ENCODE measurements at regions not wholly inside any gene's neighbourhood (a gene's known extent, or its start where the extent isn't known, plus 50 kb on each side); places are given as distances from the start of the nearest gene placed in this dataset.

- no peak for TF ChIP-seq MYC (IDR thresholded peaks at IDR 0.05; ENCODE audit: borderline replicate concordance, low read length)
- TF ChIP-seq NPAS2 (CRISPR knock-in tag; IDR thresholded peaks at IDR 0.05; ENCODE audit: borderline replicate concordance), result no peak
- TF ChIP-seq ZNF302 (CRISPR knock-in tag; IDR thresholded peaks at IDR 0.05), result no peak
- TF ChIP-seq POLR2A (IDR thresholded peaks at IDR 0.05; ENCODE audit: low read length), result no peak
- TF ChIP-seq HOXA7 (CRISPR knock-in tag; IDR thresholded peaks at IDR 0.05), result no peak
- peak; percentile 87 for TF ChIP-seq MAFK (IDR thresholded peaks at IDR 0.05; ENCODE audit: partially characterized antibody)
- TF ChIP-seq JUNB (IDR thresholded peaks at IDR 0.05), result peak; percentile 95
- no peak for TF ChIP-seq HOXB5 (CRISPR knock-in tag; IDR thresholded peaks at IDR 0.05)
- TF ChIP-seq PHF8 (IDR thresholded peaks at IDR 0.05; ENCODE audit: borderline replicate concordance, low read depth), result no peak
- no peak for TF ChIP-seq NFE2L2 (conservative IDR thresholded peaks at IDR 0.05; ENCODE audit: low read length)
- peak; percentile 52 for TF ChIP-seq EHF (CRISPR knock-in tag; IDR thresholded peaks at IDR 0.05)
- no peak for TF ChIP-seq ZSCAN20 (CRISPR knock-in tag; IDR thresholded peaks at IDR 0.05)
- no peak for TF ChIP-seq ZFP36 (IDR thresholded peaks at IDR 0.05; ENCODE audit: borderline replicate concordance, partially characterized antibody)
- no peak for TF ChIP-seq SREBF2 (IDR thresholded peaks at IDR 0.05)
- no peak for TF ChIP-seq USF2 (IDR thresholded peaks at IDR 0.05)
- TF ChIP-seq, protein P1, sequence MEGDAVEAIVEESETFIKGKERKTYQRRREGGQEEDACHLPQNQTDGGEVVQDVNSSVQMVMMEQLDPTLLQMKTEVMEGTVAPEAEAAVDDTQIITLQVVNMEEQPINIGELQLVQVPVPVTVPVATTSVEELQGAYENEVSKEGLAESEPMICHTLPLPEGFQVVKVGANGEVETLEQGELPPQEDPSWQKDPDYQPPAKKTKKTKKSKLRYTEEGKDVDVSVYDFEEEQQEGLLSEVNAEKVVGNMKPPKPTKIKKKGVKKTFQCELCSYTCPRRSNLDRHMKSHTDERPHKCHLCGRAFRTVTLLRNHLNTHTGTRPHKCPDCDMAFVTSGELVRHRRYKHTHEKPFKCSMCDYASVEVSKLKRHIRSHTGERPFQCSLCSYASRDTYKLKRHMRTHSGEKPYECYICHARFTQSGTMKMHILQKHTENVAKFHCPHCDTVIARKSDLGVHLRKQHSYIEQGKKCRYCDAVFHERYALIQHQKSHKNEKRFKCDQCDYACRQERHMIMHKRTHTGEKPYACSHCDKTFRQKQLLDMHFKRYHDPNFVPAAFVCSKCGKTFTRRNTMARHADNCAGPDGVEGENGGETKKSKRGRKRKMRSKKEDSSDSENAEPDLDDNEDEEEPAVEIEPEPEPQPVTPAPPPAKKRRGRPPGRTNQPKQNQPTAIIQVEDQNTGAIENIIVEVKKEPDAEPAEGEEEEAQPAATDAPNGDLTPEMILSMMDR (IDR thresholded peaks at IDR 0.05), result no peak
- TF ChIP-seq HOXB13 (CRISPR knock-in tag; IDR thresholded peaks at IDR 0.05; ENCODE audit: low read depth), result no peak
- TF ChIP-seq HMGXB4 (CRISPR knock-in tag; IDR thresholded peaks at IDR 0.05; ENCODE audit: borderline replicate concordance), result no peak
- TF ChIP-seq, protein P2, sequence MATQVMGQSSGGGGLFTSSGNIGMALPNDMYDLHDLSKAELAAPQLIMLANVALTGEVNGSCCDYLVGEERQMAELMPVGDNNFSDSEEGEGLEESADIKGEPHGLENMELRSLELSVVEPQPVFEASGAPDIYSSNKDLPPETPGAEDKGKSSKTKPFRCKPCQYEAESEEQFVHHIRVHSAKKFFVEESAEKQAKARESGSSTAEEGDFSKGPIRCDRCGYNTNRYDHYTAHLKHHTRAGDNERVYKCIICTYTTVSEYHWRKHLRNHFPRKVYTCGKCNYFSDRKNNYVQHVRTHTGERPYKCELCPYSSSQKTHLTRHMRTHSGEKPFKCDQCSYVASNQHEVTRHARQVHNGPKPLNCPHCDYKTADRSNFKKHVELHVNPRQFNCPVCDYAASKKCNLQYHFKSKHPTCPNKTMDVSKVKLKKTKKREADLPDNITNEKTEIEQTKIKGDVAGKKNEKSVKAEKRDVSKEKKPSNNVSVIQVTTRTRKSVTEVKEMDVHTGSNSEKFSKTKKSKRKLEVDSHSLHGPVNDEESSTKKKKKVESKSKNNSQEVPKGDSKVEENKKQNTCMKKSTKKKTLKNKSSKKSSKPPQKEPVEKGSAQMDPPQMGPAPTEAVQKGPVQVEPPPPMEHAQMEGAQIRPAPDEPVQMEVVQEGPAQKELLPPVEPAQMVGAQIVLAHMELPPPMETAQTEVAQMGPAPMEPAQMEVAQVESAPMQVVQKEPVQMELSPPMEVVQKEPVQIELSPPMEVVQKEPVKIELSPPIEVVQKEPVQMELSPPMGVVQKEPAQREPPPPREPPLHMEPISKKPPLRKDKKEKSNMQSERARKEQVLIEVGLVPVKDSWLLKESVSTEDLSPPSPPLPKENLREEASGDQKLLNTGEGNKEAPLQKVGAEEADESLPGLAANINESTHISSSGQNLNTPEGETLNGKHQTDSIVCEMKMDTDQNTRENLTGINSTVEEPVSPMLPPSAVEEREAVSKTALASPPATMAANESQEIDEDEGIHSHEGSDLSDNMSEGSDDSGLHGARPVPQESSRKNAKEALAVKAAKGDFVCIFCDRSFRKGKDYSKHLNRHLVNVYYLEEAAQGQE (IDR thresholded peaks at IDR 0.05), result no peak
These were observed 533.0 kb downstream of the BNC2 start (continued) for GRCh38 chr9:16337322-16338029.

DNA sequence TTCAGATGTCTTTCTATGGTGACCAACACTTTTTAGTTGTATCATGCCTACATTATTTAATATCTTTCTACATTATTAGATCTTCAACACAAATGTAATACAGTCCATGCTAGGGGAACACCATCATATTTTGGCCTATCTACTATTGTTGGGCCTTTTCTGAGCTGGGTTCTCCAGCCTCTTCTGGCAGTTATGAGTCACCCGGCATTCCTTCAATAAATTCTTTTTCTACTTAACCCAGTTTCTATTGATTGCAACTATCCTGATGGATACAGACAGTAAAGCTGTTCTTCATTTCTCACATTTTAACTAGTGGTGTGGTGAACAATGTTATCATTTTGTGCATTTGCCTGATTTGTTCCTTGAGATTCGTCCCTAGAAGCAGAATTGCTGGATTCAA is 529.3 kb downstream of the BNC2 start:
- no peak overlapping the region for H3K4me2 ChIP-seq
- ATAC-seq (no peak), DNase-seq (ENCODE audit: low read depth in 1 of 2, low spot score in 1 of 2) (no peak), FAIRE-seq (no peak)
- H3K4me1 ChIP-seq, result peaks cover 56% of the 10 kb centered on the region
- H3K4me3 ChIP-seq, result no peak overlapping the region
- ChIA-PET POLR2A (no interaction called here), CTCF (interaction anchor here (1.2 to 1.5 kb wide), 2 partner anchors 9 to 150 kb away, joined by 3 to 4 read pairs; no protein-coding TSS in a partner anchor)
- no peak for TF ChIP-seq FOSL2 (IDR thresholded peaks at IDR 0.05)
- TF ChIP-seq FOSL2 (CRISPR knock-in tag; IDR thresholded peaks at IDR 0.05), result peak; percentile 39; the same call in 1 of the 2 replicates
- no peak for TF ChIP-seq ELK1 (IDR thresholded peaks at IDR 0.05; ENCODE audit: low read depth, low read length)
- TF ChIP-seq FOSB (CRISPR knock-in tag; IDR thresholded peaks at IDR 0.05), result no peak
- WGBS (ENCODE audit: missing lambda C conversion rate), result 90% methylated on average over 2 of the region's 2 CpGs
- peak overlapping the region; percentile 74 to 96 for H3K27ac ChIP-seq
- no peaks in the 10 kb centered on the region for H3K9me3 ChIP-seq
